Fibroblast of lung (primary cell): ENCODE measurements at regions not wholly inside any gene's neighbourhood (a gene's known extent, or its start where the extent isn't known, plus 50 kb on each side); places are given as distances from the start of the nearest gene placed in this dataset.

Source experiments
- DNase-seq, 2 donors: peaks; one replicate each; pipeline versions ENCODE4 v3.0.0 to v3.0.0-alpha.2; 2010; ENCODE audit warnings: low read depth in 2 of 2
- H2AFZ ChIP-seq: 2 replicates; pipeline ENCODE4 v1.5.1; 2012; ENCODE audit warnings: low read length, control low read depth, inconsistent platforms
- H3K27ac ChIP-seq: 2 replicates; pipeline ENCODE4 v1.5.1; 2011; ENCODE audit warnings: low read length, control low read depth; ENCODE audit not compliant: insufficient read depth
- H3K27me3 ChIP-seq: 2 replicates; pipeline ENCODE4 v1.5.1; 2011; ENCODE audit warnings: mild to moderate bottlenecking, low read length; ENCODE audit not compliant: control insufficient read depth, insufficient read depth
- H3K36me3 ChIP-seq: 2 replicates; pipeline ENCODE4 v1.5.1; 2011; ENCODE audit warnings: low read length; ENCODE audit not compliant: control insufficient read depth, insufficient read depth
- H3K4me1 ChIP-seq: 2 replicates; pipeline ENCODE4 v1.5.1; 2011; ENCODE audit warnings: low read length; ENCODE audit not compliant: control insufficient read depth, insufficient read depth; ENCODE audit errors: extremely low read depth
- H3K4me2 ChIP-seq: 2 replicates; pipeline ENCODE4 v1.5.1; 2011; ENCODE audit warnings: low read length, control low read depth; ENCODE audit not compliant: insufficient read depth; ENCODE audit errors: extremely low read depth
- H3K4me3 ChIP-seq, 4 experiments: fragments of 200-600 bp in 1 of 4; sonication (generic) in 1 of 4; replicated peaks in 1 of 4; 2 replicates each; pipeline ENCODE4 v1.5.1; 2011 to 2016; ENCODE audit warnings: low read length in 4 of 4, low read depth in 3 of 4, mild to moderate bottlenecking in 3 of 4, control low read depth in 2 of 4, inconsistent platforms in 1 of 4, mixed read lengths in 1 of 4; ENCODE audit not compliant: insufficient read depth in 1 of 4; ENCODE audit errors: control extremely low read depth in 1 of 4
- H3K79me2 ChIP-seq: 2 replicates; pipeline ENCODE4 v1.5.1; 2012; ENCODE audit warnings: mild to moderate bottlenecking, low read length, inconsistent platforms; ENCODE audit not compliant: control insufficient read depth, insufficient read depth
- H3K9ac ChIP-seq: 2 replicates; pipeline ENCODE4 v1.5.1; 2011; ENCODE audit warnings: mild to moderate bottlenecking, low read length, control low read depth; ENCODE audit not compliant: insufficient read depth
- H3K9me3 ChIP-seq: 2 replicates; pipeline ENCODE4 v1.5.1; 2012; ENCODE audit warnings: low read depth, low read length; ENCODE audit not compliant: control insufficient read depth, insufficient read depth
- H4K20me1 ChIP-seq: 2 replicates; pipeline ENCODE4 v1.5.1; 2011; ENCODE audit warnings: low read length; ENCODE audit not compliant: control insufficient read depth, insufficient read depth; ENCODE audit errors: extremely low read depth
- EZH2 ChIP-seq: IDR thresholded peaks from 2 replicates; pipeline ENCODE4 v1.5.1; 2012; ENCODE audit warnings: low read length, control low read depth, mild to moderate bottlenecking; ENCODE audit errors: missing control alignments
- TF ChIP-seq, protein P1 (sequence below), 2 donors: IDR thresholded peaks in 1 of 2; conservative IDR thresholded peaks in 1 of 2; 1 replicate in 1 of 2; 2 replicates in 1 of 2; pipeline ENCODE4 v1.5.1; 2011 to 2012; ENCODE audit warnings: low read length in 2 of 2, control low read depth in 1 of 2, inconsistent platforms in 1 of 2, low read depth in 1 of 2, mild to moderate bottlenecking in 1 of 2

DNA sequence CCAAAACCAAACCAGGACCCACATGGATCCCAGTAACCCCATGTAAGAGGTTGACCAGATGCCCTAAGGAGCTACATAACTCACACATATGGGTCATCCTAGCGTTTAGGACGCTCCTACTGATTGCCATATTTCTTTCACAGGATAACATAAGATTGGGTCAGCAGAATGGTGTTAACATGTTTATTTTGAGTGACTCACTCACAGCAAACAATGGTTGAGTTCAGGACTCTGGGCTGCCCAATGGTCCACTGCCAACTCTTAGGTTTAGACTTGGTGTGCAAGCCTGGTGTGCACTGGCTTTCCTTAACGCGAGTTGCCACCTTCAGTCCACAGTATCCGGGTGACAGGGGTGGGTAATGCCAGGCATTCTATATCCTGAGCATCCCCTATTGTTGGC, 211.5 kb downstream of the GPAM start:
- Histone ChIP-seq H3K79me2 (no peaks in the 10 kb centered on the region), H3K9ac (no peak overlapping the region), H4K20me1 (no peaks in the 10 kb centered on the region), H3K4me1 (no peaks in the 10 kb centered on the region), H2AFZ (no peak overlapping the region), H3K4me3 (no peak overlapping the region), H3K4me2 (no peak overlapping the region), H3K9me3 (no peaks in the 10 kb centered on the region), H3K27ac (no peak overlapping the region), H3K27me3 (no peaks in the 10 kb centered on the region), H3K36me3 (no peaks in the 10 kb centered on the region)
- TF ChIP-seq EZH2: no peak
- TF ChIP-seq, protein P1, sequence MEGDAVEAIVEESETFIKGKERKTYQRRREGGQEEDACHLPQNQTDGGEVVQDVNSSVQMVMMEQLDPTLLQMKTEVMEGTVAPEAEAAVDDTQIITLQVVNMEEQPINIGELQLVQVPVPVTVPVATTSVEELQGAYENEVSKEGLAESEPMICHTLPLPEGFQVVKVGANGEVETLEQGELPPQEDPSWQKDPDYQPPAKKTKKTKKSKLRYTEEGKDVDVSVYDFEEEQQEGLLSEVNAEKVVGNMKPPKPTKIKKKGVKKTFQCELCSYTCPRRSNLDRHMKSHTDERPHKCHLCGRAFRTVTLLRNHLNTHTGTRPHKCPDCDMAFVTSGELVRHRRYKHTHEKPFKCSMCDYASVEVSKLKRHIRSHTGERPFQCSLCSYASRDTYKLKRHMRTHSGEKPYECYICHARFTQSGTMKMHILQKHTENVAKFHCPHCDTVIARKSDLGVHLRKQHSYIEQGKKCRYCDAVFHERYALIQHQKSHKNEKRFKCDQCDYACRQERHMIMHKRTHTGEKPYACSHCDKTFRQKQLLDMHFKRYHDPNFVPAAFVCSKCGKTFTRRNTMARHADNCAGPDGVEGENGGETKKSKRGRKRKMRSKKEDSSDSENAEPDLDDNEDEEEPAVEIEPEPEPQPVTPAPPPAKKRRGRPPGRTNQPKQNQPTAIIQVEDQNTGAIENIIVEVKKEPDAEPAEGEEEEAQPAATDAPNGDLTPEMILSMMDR (conservative IDR thresholded peaks at IDR 0.05 in 1 of 2, IDR thresholded peaks at IDR 0.05 in 1 of 2; ENCODE audit: low read depth in 1 of 2, low read length in 2 of 2): no peak
- no peak for DNase-seq

DNA sequence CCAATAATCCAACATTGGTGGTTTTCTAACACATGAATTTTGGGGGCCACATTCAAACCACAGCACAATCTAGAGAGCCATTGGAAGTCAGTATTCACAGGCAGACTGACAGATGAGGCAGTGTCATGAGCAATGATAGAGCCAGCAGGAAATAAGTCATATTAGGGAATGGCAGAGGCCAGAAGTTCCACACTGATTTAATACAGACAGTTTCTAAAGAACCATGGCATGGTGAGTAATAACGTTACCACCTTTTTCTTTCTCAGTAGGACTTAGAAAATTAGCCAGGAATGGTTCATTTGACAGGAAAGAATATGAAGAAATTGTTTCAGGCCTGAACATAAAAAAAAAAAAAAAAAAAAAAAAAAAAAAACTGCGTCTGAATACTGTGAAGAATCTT, 210.3 kb downstream of the GPAM start:
- no peak overlapping the region for H3K27ac ChIP-seq
- H3K4me1 ChIP-seq: no peaks in the 10 kb centered on the region
- TF ChIP-seq, protein P1 (conservative IDR thresholded peaks at IDR 0.05 in 1 of 2, IDR thresholded peaks at IDR 0.05 in 1 of 2; ENCODE audit: low read depth in 1 of 2, low read length in 2 of 2): no peak
- TF ChIP-seq EZH2: no peak
- H3K4me2 ChIP-seq: no peak overlapping the region
- H3K4me3 ChIP-seq: no peak overlapping the region
- DNase-seq: no peak
- no peak overlapping the region for H3K9ac ChIP-seq
- no peak overlapping the region for H2AFZ ChIP-seq
- no peaks in the 10 kb centered on the region for H3K79me2 ChIP-seq
- no peaks in the 10 kb centered on the region for H3K36me3 ChIP-seq
- H3K9me3 ChIP-seq: no peaks in the 10 kb centered on the region
- H4K20me1 ChIP-seq: no peaks in the 10 kb centered on the region
- no peaks in the 10 kb centered on the region for H3K27me3 ChIP-seq

DNA sequence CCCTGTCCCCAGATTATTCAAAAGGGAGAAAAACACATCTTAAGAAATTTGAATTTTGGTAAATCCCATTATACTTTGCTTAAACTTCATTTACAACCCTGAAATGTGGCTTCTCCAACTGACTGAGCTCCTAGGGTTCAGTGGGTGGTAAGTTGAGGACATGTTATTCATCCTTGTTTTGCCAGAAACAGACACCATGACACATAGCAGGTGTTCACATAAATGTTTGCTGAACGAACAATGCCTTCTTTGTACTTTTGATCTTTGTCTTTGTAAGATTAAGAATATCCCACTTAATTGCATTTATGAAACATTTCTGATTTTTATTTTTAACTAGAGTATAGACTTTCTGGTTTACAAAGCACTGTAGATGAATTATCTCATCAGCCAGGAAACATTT, 209.7 kb downstream of the GPAM start:
- no peaks in the 10 kb centered on the region for H3K36me3 ChIP-seq
- H4K20me1 ChIP-seq: no peaks in the 10 kb centered on the region
- H3K79me2 ChIP-seq: no peaks in the 10 kb centered on the region
- H3K9me3 ChIP-seq: no peaks in the 10 kb centered on the region
- no peak overlapping the region for H2AFZ ChIP-seq
- no peaks in the 10 kb centered on the region for H3K27me3 ChIP-seq
- TF ChIP-seq EZH2: no peak
- TF ChIP-seq, protein P1 (conservative IDR thresholded peaks at IDR 0.05 in 1 of 2, IDR thresholded peaks at IDR 0.05 in 1 of 2; ENCODE audit: low read depth in 1 of 2, low read length in 2 of 2): no peak
- no peak overlapping the region for H3K9ac ChIP-seq
- no peaks in the 10 kb centered on the region for H3K4me1 ChIP-seq
- H3K4me2 ChIP-seq: no peak overlapping the region
- no peak overlapping the region for H3K4me3 ChIP-seq
- no peak for DNase-seq
- H3K27ac ChIP-seq: no peak overlapping the region
